T-helper 1 cell (primary cell): ENCODE measurements at regions not wholly inside any gene's neighbourhood (a gene's known extent, or its start where the extent isn't known, plus 50 kb on each side); places are given as distances from the start of the nearest gene placed in this dataset.
"Not testable (repeated sequence)": the region's sequence is repeated elsewhere in the genome, so short reads cannot be mapped to it uniquely, and the experiment has no call there.

Experiments used
- DNase-seq, 5 donors: peaks; one replicate each; pipeline ENCODE4 v3.0.0-alpha.2; 2012 to 2020

GRCh38 chr1:217088011-217088410 lies 364.8 kb upstream of the ESRRG start:
- no peak for DNase-seq

- no peak for DNase-seq
Observed at GRCh38 chr1:217079584-217079983, 356.4 kb upstream of the ESRRG start.

- no peak for DNase-seq
Observed at GRCh38 chr1:217078959-217079358, 355.7 kb upstream of the ESRRG start.

DNA sequence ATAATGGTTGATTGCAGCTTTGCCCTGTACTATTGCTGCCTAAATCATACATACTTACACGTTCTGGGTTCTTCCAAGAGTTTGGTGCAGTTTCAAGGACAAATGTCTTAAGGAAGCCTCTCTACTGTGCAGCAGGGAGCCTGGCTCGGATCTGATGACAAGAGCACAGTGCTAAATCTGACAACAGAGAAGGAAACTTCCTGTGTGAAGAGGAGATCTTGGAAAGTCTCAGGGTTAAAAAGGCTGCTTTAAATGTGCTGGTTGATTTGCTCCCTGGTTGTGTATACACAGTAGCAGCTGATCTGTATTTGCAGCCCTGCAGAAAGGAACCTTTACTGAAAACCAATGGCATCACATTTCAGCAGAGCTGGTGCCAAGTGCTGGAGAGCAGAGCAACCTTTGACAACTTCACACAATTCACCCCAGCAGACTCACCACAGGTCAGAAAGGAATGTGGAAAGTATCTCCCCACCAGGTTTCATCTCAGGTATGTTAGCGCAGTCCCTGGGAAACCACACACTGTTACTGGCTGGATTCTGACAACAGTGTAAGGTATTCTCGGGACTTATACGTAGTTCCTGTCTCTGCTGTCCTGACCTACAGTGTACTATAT lies 355.0 kb upstream of the ESRRG start:
- no peak for DNase-seq

DNA sequence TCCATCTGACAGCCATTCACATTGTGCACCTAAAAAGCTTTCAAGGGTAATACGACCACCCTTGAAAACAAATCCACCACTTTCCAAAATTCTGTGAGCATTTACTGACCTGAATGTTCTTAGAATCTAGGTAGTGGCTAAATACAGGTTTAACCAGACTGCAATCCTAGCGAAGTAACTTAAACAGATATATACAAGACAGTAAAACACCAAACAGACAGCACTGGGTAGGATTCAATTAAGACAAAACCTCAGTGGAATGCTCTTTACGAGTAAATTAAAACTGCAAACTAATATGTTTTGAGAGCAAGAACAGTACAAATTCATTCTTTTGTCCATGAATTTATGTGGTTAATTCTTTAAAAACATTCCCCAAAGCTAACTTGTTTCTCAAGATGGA lies 354.2 kb upstream of the ESRRG start:
- no peak for DNase-seq

DNA sequence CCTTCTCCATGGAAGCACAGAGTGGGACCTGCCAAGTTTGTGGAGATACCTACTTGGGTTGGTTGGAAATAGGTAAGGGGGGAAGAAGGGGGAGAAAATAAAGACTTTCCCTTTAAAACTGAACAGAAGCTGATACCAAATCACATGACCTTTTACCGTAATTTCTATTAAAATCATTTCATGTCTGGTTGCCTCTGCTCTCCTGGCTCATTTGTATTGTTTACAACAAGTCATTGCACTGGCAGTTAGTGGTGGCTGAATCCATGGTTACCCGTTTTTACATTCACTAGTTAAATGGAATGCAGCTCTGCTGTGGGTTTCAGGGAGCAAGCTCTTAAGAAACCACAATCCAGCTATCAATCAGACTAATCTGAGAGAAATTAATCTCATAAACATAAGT lies 353.7 kb upstream of the ESRRG start:
- no peak for DNase-seq

- DNase-seq: no peak
Observed at GRCh38 chr1:217072926-217073325, 349.7 kb upstream of the ESRRG start.

DNA sequence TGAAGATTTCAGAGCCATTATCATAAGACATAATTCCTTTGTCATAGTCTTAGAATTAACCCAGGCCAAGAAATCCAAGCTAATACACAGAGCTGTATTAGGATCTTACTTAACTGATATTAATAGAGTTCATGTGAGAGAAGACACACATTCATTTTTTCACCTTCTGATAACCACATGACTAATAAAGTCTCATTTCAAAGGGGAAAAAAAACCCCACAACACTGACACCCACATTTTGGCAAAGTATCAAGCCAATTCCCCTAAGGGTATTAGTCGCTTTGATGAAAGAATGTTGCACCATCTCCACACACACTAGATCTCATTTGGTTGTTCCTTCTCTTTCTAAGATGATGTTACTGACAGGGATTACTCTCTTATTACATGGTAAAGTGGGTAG lies 344.4 kb upstream of the ESRRG start:
- no peak for DNase-seq

DNA sequence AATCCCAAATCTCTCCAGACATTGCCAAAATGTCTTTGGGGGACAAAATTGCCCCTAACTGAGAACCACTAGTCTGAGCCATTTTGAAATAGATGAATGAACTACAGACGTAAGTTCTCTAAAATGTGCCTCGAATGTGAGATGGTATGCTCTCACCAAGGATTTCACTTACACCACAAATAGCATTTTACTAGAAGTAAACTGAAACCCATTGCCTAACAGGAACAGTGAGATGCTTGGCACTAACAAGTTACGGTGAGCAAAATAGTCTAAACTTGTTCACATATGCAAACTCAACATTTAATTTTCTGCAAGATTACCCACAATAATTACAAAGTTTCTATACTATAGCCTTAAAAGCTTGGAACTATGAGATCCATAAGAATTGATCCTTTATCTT lies 343.6 kb upstream of the ESRRG start:
- DNase-seq: no peak

GRCh38 chr1:217063172-217063908 lies 340.1 kb upstream of the ESRRG start:
- no peak for DNase-seq

DNA sequence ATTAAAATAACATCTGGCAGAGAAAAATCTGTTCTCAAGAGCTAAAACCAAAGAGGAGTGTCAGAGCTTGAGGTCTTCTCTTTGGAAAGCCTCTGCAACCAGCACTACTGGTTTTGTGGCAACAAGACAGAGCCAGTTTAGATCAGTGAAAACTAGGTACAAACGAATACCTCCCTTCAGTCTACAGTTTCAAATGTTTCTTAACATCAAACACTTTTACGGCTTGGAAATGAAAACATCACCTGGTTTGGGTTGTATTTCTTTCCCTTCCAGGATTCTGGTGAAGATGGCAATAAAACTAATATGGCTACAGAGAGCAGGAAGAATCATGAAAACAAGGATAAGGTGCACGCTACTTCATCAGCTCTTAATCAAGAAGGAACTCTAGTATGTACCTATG lies 339.4 kb upstream of the ESRRG start:
- no peak for DNase-seq

- no peak for DNase-seq
Observed at GRCh38 chr1:217059401-217059800, 336.2 kb upstream of the ESRRG start.

DNA sequence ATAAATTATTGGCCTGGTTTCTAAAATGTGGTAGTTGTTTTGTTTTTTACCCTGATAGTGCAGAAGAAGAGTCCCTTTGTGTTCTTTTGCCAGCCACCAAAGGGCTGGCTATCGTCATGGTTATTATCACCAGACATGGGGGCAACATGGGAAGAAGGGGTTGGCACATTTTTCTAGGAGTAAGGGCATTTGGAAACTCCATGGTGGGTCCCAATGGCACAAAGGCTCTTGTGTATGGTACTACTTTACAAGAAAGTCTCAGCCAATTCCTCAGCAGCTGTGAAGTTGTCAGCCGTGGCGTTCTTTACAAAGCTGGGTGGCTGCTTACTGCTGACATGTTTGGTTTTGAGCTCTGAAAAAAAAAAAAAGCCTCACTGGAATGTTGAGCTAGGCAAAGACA lies 330.4 kb upstream of the ESRRG start:
- no peak for DNase-seq

- DNase-seq: no peak
Observed at GRCh38 chr1:217052626-217053025, 329.4 kb upstream of the ESRRG start.

DNA sequence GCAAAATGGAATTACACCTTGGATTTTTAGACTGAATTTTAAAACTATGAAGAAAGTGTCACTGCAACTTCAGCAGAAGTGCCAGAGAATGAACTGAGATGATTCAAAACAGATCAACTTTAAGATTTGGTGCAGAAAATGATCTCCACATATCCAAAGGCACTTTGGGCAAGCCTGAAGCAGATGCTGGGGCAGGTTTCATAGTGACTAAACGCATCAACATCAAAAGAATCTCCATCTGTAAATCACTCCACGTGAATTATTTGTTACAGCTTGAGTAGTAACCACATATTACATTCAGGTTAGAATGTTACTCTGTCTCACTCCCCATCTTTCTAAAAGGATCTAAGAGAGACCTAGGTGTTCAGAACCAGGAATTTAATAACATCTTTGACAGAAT lies 329.0 kb upstream of the ESRRG start:
- no peak for DNase-seq

GRCh38 chr1:217049721-217050120 lies 326.5 kb upstream of the ESRRG start:
- no peak for DNase-seq

DNA sequence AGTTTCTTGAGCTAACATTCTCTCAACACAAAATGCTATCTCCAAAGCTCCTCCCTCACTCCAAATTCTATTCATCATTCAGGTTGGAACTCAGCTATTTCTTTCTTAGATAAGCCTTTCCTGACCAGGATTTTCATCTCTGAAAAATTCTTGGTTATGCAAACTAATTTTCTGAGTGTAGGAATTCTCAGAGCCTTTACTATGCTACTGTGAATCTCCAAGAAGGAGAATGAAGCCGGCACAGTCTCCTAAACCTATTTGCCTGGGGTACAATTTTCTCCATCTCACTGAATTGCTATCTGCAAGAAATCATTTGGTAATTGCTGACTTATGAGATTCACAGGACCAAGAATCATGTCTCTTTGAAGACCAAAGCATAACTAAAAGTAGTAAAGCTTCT lies 325.9 kb upstream of the ESRRG start:
- DNase-seq: no peak

GRCh38 chr1:217048104-217048707 lies 325.0 kb upstream of the ESRRG start:
- DNase-seq: no peak

- no peak for DNase-seq
Observed at GRCh38 chr1:217040711-217041455, 317.7 kb upstream of the ESRRG start.

- no peak for DNase-seq
Observed at GRCh38 chr1:217039926-217040325, 316.7 kb upstream of the ESRRG start.

GRCh38 chr1:217039139-217039538 lies 315.9 kb upstream of the ESRRG start:
- not testable (repeated sequence) for DNase-seq

- no peak for DNase-seq
Observed at GRCh38 chr1:217036757-217037156, 313.5 kb upstream of the ESRRG start.

GRCh38 chr1:217032715-217033367 lies 309.6 kb upstream of the ESRRG start:
- no peak for DNase-seq
